Motor neuron (in vitro differentiated cells): ENCODE measurements at regions not wholly inside any gene's neighbourhood (a gene's known extent, or its start where the extent isn't known, plus 50 kb on each side); places are given as distances from the start of the nearest gene placed in this dataset.

ENCODE experiments used
- ATAC-seq, 8 experiments: fragments of 200-7000 bp; cut with Tn5 transposase; replicated peaks in 6 of 8; 2 replicates each; pipeline ENCODE4 v1.8.0; 2021; ENCODE audit warnings: mild to moderate bottlenecking in 8 of 8, moderate library complexity in 8 of 8
- H3K27ac ChIP-seq, 2 donors: fragments of 250-450 bp; sonication (Bioruptor Pico); 2 replicates each; pipeline ENCODE4 v1.9.0; 2021; ENCODE audit warnings: antibody characterized with exemption in 2 of 2, mild to moderate bottlenecking in 2 of 2, moderate library complexity in 1 of 2
- H3K4me1 ChIP-seq, 2 donors: fragments of 250-450 bp; sonication (Bioruptor Pico); replicated peaks in 1 of 2; 2 replicates each; pipeline ENCODE4 v1.6.1; 2021; ENCODE audit warnings: antibody characterized with exemption in 2 of 2, mild to moderate bottlenecking in 2 of 2, moderate library complexity in 1 of 2
- H3K4me3 ChIP-seq, 5 donors: fragments of 250-450 bp; sonication (Bioruptor Pico); 2 replicates each; pipeline ENCODE4 v1.9.0; 2021; ENCODE audit warnings: antibody characterized with exemption in 5 of 5, mild to moderate bottlenecking in 5 of 5, moderate library complexity in 4 of 5
- WGBS, 10 experiments: fragments of 450-650 bp; shearing (Covaris generic); methylation state at CpG; one replicate each; pipeline ENCODE4 v1.0.0; 2022; 5-methylcytosine and 5-hydroxymethylcytosine counted together
- in situ Hi-C, 9 experiments: fragments of 400-800 bp; cut with MboI; loops; one replicate each; pipeline ENCODE4 v1.15.0; 2021; ENCODE audit warnings: low sequenced_read_pairs in 9 of 9, low pct_unique_long_range_greater_than_20kb in 2 of 9; ENCODE audit not compliant: unreplicated experiment in 9 of 9

DNA sequence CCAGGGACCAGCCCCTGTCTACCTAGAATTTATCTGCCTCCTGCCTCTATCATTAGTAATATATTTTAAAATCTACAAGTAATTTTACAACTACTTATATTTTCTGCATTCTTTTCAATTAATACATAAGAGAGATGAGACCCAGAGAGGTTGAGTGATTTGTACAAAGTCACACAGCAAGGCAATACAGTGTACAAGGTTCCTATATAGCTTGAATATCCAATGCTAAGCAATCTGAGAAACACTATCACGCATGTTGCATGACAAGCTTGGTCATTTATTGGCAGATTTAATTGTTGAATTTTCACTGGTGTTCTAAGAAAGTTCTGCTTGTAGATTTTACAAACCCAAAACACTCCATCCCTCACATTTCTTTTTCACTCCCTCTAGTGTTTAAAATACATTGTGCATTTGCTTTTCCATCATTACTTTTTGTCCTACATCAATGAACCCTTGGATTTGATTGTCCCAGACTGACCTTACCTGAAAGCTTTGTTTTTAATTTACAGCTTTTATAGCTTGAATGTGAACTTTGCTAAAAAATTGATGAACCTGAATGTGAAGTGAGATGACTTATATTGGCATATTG is 520.9 kb upstream of the CITED2 start:
- whole genome bisulfite sequencing, 10 experiments: 0 to 100% (median 88%) methylated on average over 1 of the region's 1 CpG; no CpG with 5 or more reads in 4 of the 10 experiments
- no peaks in the 10 kb centered on the region for H3K4me1 ChIP-seq
- no peak overlapping the region for H3K4me3 ChIP-seq
- in situ Hi-C loops: no loop called here
- no peak overlapping the region for H3K27ac ChIP-seq
- no peak for ATAC-seq

GRCh38 chr6:139894271-139894670 is 519.8 kb upstream of the CITED2 start:
- no peak for ATAC-seq
- 36 to 100% (median 89%) methylated on average over 1 to 8 of the region's 8 CpGs; no CpG with 5 or more reads in 3 of the 10 experiments for WGBS, 10 experiments
- H3K4me1 ChIP-seq: peaks cover 4 to 8% of the 10 kb centered on the region in 2 donors
- no peak overlapping the region for H3K27ac ChIP-seq
- no peak overlapping the region for H3K4me3 ChIP-seq
- in situ Hi-C loops: no loop called here

DNA sequence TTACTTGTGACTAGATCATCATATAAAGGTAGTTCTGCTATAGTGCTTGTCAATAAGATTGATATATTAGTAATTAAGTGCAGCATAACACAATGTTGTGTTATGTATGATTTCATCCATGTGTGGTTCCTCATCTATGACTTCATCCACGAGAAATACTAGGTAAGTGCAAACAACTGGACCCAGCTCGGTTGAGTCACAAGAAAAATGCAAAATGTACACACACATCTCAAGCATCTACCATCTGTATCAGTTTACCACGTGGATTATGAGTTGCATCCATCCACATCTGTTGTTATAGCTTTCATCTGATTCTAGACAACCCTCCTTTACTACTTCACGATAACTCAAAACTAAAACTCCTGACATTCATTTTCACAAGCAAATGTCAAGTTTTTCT is 517.0 kb upstream of the CITED2 start:
- no peak overlapping the region for H3K4me3 ChIP-seq
- in situ Hi-C loops: no loop called here
- WGBS, 10 experiments: 56 to 100% (median 89%) methylated on average over 1 to 3 of the region's 4 CpGs; no CpG with 5 or more reads in 3 of the 10 experiments
- peaks cover 22 to 27% of the 10 kb centered on the region in 2 donors for H3K4me1 ChIP-seq
- no peak overlapping the region for H3K27ac ChIP-seq
- ATAC-seq: peak in 1 of 8 experiments; percentile 22

- WGBS, 10 experiments: 0 to 100% (median 36%) methylated on average over 1 to 3 of the region's 3 CpGs; no CpG with 5 or more reads in 2 of the 10 experiments
- H3K27ac ChIP-seq: peak overlapping the region; percentile 49 to 62
- peaks cover 33 to 39% of the 10 kb centered on the region in 2 donors for H3K4me1 ChIP-seq
- ATAC-seq: peak in 5 of 8 experiments; percentile 92 to 99 (median 97)
- no peak overlapping the region for H3K4me3 ChIP-seq
- in situ Hi-C loops: no loop called here
Observed at GRCh38 chr6:139888681-139889122, 514.3 kb upstream of the CITED2 start.

DNA sequence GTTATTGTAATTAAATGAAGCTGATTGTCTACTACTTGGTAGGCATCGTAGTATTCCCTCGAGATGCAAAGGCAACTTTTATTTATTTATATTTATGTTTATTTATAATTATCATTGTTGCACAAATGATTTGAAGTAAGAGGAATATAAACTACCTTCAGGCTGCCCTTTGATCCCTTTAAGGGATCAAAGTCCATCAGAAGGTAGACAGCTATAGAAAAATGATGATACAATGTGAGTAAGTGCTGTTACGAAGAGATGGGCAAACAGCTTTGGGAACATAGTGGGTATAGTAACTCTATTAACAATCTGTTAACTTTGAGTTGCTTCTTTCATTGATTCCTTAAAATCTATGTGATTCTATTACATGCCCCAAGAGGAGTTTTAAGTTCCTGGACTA is 512.8 kb upstream of the CITED2 start:
- H3K27ac ChIP-seq: no peak overlapping the region
- 80 to 100% (median 97%) methylated on average over 1 to 3 of the region's 3 CpGs; no CpG with 5 or more reads in 1 of the 10 experiments for WGBS, 10 experiments
- ATAC-seq: no peak
- peaks cover 48 to 53% of the 10 kb centered on the region in 2 donors for H3K4me1 ChIP-seq
- in situ Hi-C loops: no loop called here
- no peak overlapping the region for H3K4me3 ChIP-seq

DNA sequence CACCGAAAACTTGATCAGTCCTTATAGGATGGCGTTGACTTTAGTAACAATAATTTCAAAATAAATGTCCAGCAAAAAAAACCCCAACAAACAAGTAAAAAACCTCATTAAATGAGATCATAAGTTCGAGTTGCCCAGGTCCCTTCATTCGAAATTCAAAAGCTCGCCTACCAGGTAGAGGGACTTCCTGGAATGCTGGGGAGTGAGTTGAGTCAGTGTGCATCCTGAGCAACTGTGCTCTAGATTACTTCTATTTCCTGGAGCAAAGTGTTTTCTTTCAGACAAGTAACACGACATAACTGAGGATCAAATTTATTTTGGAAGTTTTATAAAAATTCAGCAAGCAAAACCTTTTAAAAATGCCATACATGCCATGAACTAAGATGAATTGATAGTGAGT is 511.9 kb upstream of the CITED2 start:
- in situ Hi-C loops: no loop called here
- peaks cover 56 to 62% of the 10 kb centered on the region in 2 donors for H3K4me1 ChIP-seq
- ATAC-seq: no peak
- 64 to 100% (median 83%) methylated on average over 1 to 6 of the region's 6 CpGs; no CpG with 5 or more reads in 1 of the 10 experiments for WGBS, 10 experiments
- no peak overlapping the region for H3K27ac ChIP-seq
- H3K4me3 ChIP-seq: no peak overlapping the region

DNA sequence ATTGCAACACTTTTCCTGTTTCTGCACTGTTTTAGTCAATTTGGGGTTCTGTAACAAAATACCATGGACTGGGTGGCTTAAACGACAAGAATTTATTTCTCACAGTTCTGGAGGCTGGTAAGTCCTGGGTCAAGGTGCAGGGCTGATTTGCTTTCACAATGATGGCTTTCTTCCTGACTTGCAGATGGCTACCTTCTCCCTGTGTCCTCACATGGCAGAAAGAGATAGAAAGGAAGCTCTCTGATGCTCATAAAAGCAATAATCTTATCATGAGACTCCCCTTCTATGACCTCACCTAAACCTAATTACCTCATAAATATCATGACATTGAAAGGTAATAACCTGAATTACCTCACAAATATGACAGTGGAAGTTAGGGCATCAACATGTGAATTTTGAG is 511.5 kb upstream of the CITED2 start:
- Histone ChIP-seq H3K4me1 (peaks cover 61 to 67% of the 10 kb centered on the region in 2 donors), H3K27ac (no peak overlapping the region), H3K4me3 (no peak overlapping the region)
- in situ Hi-C loops: no loop called here
- WGBS, 10 experiments: 33 to 91% (median 61%) methylated on average over 1 of the region's 1 CpG; no CpG with 5 or more reads in 4 of the 10 experiments
- no peak for ATAC-seq

GRCh38 chr6:139883776-139884175 is 509.3 kb upstream of the CITED2 start:
- WGBS, 10 experiments: 38 to 91% (median 59%) methylated on average over 2 to 5 of the region's 5 CpGs
- H3K4me1 ChIP-seq: peaks cover 56 to 58% of the 10 kb centered on the region in 2 donors
- in situ Hi-C loops: no loop called here

GRCh38 chr6:139882977-139883728 is 508.7 kb upstream of the CITED2 start:
- in situ Hi-C loops: no loop called here
- 45 to 80% (median 59%) methylated on average over 1 to 3 of the region's 3 CpGs; no CpG with 5 or more reads in 3 of the 10 experiments for WGBS, 10 experiments
- Histone ChIP-seq H3K4me3 (no peak overlapping the region), H3K27ac (peak overlapping the region in 1 of 2 donors; percentile 44), H3K4me1 (peaks cover 50 to 54% of the 10 kb centered on the region in 2 donors)
- peak in 5 of 8 experiments; percentile 76 to 86 (median 81) for ATAC-seq

More at GRCh38 chr6:139883776-139884175, 509.3 kb upstream of the CITED2 start:
- Histone ChIP-seq H3K27ac (peak overlapping the region in 1 of 2 donors; percentile 44), H3K4me3 (no peak overlapping the region)
- ATAC-seq: no peak

GRCh38 chr6:139882234-139882633 is 507.8 kb upstream of the CITED2 start:
- H3K4me3 ChIP-seq: no peak overlapping the region
- 28 to 100% (median 74%) methylated on average over 1 to 6 of the region's 6 CpGs; no CpG with 5 or more reads in 1 of the 10 experiments for WGBS, 10 experiments
- H3K27ac ChIP-seq: no peak overlapping the region
- peaks cover 43 to 44% of the 10 kb centered on the region in 2 donors for H3K4me1 ChIP-seq
- in situ Hi-C loops: no loop called here
- peak in 5 of 8 experiments; percentile 5 to 51 (median 41) for ATAC-seq

DNA sequence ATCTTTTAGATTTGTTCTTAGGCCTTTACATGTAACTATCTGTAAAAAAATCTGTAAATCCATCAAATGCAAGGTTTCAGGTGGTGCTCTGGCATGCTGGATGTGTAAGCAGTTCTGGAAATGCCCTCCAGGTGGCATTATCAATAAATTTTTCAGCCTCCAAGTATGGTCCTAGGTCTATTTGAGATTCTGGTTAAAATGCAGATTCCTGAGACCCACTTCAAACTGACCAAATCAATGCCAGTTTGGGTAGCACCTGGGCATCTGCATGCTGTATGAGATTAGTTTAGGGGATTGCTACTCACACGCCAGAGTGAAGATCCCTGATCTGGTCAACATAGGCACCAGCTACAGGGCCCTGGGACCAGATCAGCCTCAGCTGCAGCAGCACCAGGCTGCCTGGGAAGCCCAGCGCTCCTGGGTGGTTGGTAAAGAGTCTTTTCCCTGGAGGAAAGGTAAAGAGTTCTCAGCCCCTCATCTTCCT is 507.3 kb upstream of the CITED2 start:
- in situ Hi-C loops: no loop called here
- 48 to 100% (median 65%) methylated on average over 1 to 2 of the region's 2 CpGs; no CpG with 5 or more reads in 6 of the 10 experiments for WGBS, 10 experiments
- H3K4me3 ChIP-seq: no peak overlapping the region

DNA sequence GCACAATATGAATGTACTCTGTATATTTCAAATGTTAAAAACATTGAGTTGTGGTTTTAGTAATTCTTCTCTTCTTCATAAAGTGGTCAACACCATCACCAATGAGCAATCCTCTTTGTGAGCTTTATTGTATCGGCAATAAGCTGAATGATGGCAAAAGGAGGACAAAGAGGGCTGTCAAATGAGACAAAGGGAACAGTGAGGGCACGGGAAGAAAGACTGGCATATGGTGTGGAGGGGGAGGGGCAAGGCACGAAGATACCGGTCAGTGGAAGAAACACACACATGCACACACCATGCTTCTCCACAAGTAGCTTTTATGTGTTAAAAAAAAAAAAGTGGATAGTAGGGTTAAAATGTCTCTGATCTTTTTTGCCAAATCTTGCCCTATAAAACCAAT is 506.8 kb upstream of the CITED2 start:
- H3K27ac ChIP-seq: no peak overlapping the region
- WGBS, 10 experiments: 0 to 100% (median 11%) methylated on average over 1 to 4 of the region's 4 CpGs
- no peak overlapping the region for H3K4me3 ChIP-seq
- in situ Hi-C loops: no loop called here
- peak in 5 of 8 experiments; percentile 54 to 75 (median 62) for ATAC-seq
- H3K4me1 ChIP-seq: peaks cover 43% of the 10 kb centered on the region in 2 donors

More for the DNA sequence above, 507.3 kb upstream of the CITED2 start:
- peak; percentile 49 to 77 (median 60) for ATAC-seq
- Histone ChIP-seq H3K27ac (no peak overlapping the region), H3K4me1 (peaks cover 43% of the 10 kb centered on the region in 2 donors)

- Histone ChIP-seq H3K4me3 (no peak overlapping the region), H3K4me1 (peaks cover 43% of the 10 kb centered on the region in 2 donors), H3K27ac (no peak overlapping the region)
- ATAC-seq: no peak
- in situ Hi-C loops: no loop called here
- WGBS, 10 experiments: 55 to 100% (median 95%) methylated on average over 1 to 5 of the region's 5 CpGs
Observed at GRCh38 chr6:139879823-139880356, 505.4 kb upstream of the CITED2 start.
